HuH-7.5 (cell line): ENCODE measurements at regions not wholly inside any gene's neighbourhood (a gene's known extent, or its start where the extent isn't known, plus 50 kb on each side); places are given as distances from the start of the nearest gene placed in this dataset.
"Not testable (repeated sequence)": the region's sequence is repeated elsewhere in the genome, so short reads cannot be mapped to it uniquely, and the experiment has no call there.

Experiments used
- DNase-seq: peaks from one replicate; pipeline ENCODE4 v3.0.0; 2011; ENCODE audit warnings: low spot score

GRCh38 chr12:75868501-75868900 is 163.1 kb downstream of the PHLDA1 start:
- no peak for DNase-seq

DNA sequence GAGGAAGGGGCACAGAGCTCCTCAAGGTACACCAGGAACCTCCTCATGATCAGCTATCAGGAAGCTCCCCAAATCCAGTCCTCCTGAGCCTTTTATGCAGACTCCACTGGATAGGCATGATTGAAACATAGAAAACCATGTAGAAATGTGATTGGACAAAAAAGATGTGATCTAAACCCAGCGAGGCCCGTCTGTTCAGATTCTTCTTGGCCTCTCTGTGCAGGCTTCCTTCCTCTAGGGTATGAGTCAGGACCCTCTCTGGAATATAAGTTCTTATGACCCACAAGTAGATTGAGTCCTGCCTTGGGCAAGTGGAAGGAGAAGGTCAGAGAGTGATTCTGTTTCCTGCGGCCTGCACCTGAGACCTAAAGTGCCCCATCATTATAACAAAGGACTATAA is 166.3 kb downstream of the PHLDA1 start:
- no peak for DNase-seq

- DNase-seq = no peak
These were observed 167.4 kb downstream of the PHLDA1 start for GRCh38 chr12:75864161-75864560.

- DNase-seq = no peak
These were observed 168.0 kb downstream of the PHLDA1 start for GRCh38 chr12:75863533-75863932.

GRCh38 chr12:75862692-75863471 is 168.7 kb downstream of the PHLDA1 start:
- no peak for DNase-seq

DNA sequence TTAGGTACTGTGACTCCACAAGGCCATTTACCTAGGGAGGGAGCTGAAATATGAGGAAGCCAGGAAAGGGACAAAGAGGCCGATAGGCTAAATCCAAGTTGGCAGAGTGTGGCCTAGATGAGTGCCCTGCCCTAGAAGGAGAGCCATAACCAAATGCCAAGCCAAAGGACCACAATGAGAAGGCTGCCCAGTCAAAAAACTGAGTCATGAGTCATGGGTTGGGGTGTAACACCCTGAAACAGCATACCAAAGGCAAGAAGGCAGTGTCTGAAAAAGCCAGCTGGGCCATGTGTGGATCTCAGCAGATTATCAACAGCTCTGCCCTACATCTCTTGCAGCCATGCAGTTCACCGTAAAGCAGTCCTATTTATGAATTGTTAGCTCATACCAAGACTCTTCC is 171.7 kb downstream of the PHLDA1 start:
- no peak for DNase-seq

GRCh38 chr12:75856235-75856634 is 175.3 kb downstream of the PHLDA1 start:
- no peak for DNase-seq

- DNase-seq = no peak
These were observed 176.2 kb downstream of the PHLDA1 start for GRCh38 chr12:75855360-75855759.

- no peak for DNase-seq
These were observed 176.8 kb downstream of the PHLDA1 start for GRCh38 chr12:75854681-75855309.

DNA sequence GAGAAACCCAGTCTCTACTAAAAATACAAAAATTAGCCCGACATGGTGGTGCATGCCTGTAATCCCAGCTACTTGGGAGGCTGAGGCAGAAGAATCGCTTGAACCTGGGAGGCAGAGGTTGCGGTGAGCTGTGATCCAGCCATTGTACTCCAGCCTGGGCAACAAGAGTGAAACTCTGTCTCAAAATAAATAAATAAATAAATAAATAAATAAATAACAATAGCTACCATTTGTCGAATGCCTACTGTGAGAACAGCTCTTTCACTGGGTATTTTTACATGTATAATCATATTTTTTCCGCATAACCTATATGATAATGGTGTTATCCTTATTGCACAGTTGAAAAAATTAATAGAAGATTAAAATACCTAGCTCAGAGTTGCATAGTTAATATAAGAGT is 177.4 kb downstream of the PHLDA1 start:
- DNase-seq = not testable (repeated sequence)

- no peak for DNase-seq
These were observed 177.9 kb downstream of the PHLDA1 start for GRCh38 chr12:75853626-75854025.

DNA sequence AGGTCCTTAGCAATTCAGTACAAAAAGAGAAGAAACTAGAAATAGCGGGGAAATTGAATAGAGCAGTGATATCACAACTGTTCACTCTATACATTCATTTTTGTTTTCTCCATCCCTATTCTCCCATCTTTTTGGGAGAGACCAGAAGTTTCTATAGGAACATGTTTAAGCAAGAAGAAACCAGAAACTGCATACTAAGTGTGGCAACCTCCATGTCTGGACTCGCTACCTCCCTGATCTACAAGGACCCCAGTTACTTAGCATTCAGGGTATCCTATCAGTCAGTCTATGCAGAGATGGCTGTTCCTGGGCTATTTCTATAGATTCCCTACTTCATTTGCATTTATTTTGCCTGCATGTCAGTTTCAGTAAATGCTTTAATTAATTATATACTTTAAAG is 178.6 kb downstream of the PHLDA1 start:
- no peak for DNase-seq

DNA sequence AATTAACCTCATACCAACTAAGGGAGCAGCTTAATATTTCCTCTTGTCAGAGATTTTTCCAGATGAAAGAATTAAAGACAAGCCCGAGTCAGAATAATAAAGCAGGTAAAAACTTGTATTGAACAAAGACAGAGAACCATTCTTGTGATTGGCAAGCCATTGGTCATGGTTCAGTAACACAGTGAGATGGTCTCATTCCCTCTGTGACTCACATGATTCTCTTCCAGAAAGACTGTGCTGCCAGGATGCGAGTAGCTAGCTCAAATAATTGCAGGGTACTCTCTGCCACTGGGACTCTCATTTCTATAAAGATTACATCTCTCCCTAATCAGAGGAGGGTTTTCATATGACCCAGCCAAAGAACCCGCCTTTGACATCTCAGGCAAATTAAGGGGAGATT is 179.4 kb downstream of the PHLDA1 start:
- DNase-seq = no peak

GRCh38 chr12:75850721-75851462 is 180.7 kb downstream of the PHLDA1 start:
- no peak for DNase-seq

DNA sequence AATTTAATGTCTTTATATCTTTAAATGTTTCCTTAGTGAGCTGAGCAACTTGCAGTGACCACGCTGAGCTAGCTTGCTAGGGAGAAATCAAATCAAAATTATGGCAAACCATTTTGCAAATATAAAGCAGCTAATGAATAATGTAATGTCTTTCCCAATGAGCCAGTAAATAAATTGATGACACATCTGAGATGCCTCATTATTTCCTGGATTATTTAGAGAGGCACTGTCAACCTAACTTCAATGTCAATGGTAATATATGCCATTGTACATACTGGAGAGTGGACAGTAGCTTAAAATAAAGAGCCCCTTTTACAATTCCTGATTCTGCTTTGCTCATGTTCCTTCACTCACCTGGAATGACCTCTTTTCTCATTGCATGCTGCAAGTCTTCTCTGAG is 182.6 kb downstream of the PHLDA1 start:
- DNase-seq = no peak

GRCh38 chr12:75848431-75848925 is 183.1 kb downstream of the PHLDA1 start:
- no peak for DNase-seq

- no peak for DNase-seq
These were observed 185.5 kb downstream of the PHLDA1 start for GRCh38 chr12:75846102-75846501.

- DNase-seq = no peak
These were observed 186.6 kb downstream of the PHLDA1 start for GRCh38 chr12:75844985-75845384.

DNA sequence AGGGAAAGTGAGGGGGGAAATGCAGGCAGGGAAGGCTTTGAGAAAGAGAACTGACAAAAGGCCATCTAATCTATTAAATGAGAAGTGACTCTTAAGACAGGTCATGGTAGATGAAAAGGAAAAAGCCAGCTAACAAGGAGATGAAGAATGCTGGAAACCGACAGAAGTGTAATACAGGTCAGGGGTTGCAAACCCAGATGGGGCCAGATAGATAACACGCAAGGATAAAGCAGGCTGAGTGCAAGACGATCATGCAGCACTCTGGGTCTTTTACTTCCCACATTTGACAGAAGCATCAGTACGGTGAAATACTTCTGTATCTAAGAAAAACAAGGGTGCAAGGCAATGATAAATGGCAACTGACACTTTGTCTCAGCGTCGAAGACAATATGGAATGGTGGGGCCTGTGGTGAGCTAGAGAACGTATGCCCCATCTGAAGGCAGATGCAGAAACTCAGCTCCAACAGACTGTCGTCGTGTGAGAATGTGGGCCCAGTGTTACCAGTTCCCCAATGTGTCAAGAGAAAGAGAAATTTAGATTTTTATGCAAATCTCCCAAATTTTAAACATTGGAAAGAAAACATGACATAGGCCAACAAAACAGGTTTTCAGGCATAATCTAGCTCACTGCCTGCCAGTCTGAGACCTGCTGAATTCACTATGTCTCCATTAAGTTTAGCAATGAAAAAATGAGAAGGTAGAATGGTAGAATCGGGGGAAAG is 187.4 kb downstream of the PHLDA1 start:
- no peak for DNase-seq

DNA sequence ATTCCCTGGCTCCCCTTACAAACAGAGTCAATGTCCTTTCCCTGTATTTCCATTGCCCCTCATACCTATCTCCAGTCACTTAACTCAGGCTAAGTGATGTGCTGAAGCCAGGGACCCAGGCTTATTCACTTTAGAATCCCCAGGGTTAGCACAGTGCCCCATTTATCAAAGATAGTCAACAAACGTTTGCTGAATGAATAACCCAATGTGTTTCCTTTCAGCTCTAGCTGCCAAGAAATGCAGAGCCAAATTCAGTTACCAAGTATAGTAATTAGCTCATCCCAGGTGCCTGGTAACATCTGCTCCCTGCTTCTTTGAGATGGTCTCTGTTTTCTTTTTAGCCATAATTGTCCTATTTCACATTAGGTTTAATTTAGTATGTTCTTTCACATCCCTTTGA is 189.5 kb downstream of the PHLDA1 start:
- DNase-seq = no peak

- no peak for DNase-seq
These were observed 190.6 kb downstream of the PHLDA1 start for GRCh38 chr12:75840994-75841355.

DNA sequence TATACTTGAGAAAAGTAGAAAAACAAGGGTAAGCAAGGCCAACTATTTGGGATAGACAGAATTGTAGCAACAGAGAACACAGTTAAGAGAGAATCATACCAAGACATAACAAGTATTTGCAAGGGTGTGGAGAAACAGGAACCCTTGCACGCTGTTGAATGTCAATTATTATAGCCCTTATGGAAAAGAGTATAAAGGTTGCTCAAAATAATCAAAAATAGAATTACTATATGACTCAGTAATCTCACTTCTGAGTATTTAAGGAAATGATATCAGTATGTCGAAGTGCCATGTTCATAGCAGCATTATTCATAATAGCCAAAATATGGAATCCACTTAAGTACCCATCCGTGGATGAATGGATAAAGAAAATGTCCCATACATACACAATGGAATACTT is 193.3 kb downstream of the PHLDA1 start:
- DNase-seq = no peak
